Loucy (cell line): ENCODE measurements at regions not wholly inside any gene's neighbourhood (a gene's known extent, or its start where the extent isn't known, plus 50 kb on each side); places are given as distances from the start of the nearest gene placed in this dataset.

Experiments used
- H2AFZ ChIP-seq: fragments of 200-600 bp; sonication (generic); 2 replicates; pipeline ENCODE4 v1.6.0; 2016; ENCODE audit warnings: antibody characterized with exemption, mild to moderate bottlenecking, low read length, moderate library complexity
- H3F3A ChIP-seq: fragments of 200-600 bp; 2 replicates; pipeline ENCODE4 v1.6.0; 2016; ENCODE audit warnings: antibody characterized with exemption, low read depth, mild to moderate bottlenecking
- H3K27me3 ChIP-seq: fragments of 200-600 bp; sonication (generic); 2 replicates; pipeline ENCODE4 v1.6.1; 2014; ENCODE audit warnings: low read length, mild to moderate bottlenecking; ENCODE audit not compliant: insufficient read depth, poor library complexity, severe bottlenecking
- H3K36me3 ChIP-seq: fragments of 200-600 bp; sonication (generic); 2 replicates; pipeline ENCODE4 v1.6.1; 2016; ENCODE audit warnings: low read length; ENCODE audit not compliant: insufficient read depth
- H3K4me1 ChIP-seq: fragments of 200-600 bp; sonication (generic); 2 replicates; pipeline ENCODE4 v1.5.1; 2014; ENCODE audit warnings: low read length, mild to moderate bottlenecking; ENCODE audit not compliant: insufficient read depth, poor library complexity, severe bottlenecking
- H3K4me2 ChIP-seq: fragments of 200-600 bp; sonication (generic); 2 replicates; pipeline ENCODE4 v1.6.0; 2014; ENCODE audit warnings: antibody characterized with exemption, low read length, low read depth, mild to moderate bottlenecking; ENCODE audit not compliant: poor library complexity, severe bottlenecking
- H3K4me3 ChIP-seq: fragments of 200-600 bp; sonication (generic); 2 replicates; pipeline ENCODE4 v1.5.1; 2014; ENCODE audit warnings: low read length, mild to moderate bottlenecking, mixed read lengths; ENCODE audit not compliant: poor library complexity, severe bottlenecking
- H3K79me2 ChIP-seq: fragments of 200-600 bp; sonication (generic); 2 replicates; pipeline ENCODE4 v1.6.1; 2014; ENCODE audit warnings: low read length; ENCODE audit not compliant: insufficient read depth
- H3K9ac ChIP-seq: fragments of 200-600 bp; sonication (generic); 2 replicates; pipeline ENCODE4 v1.6.0; 2014; ENCODE audit warnings: mild to moderate bottlenecking, low read depth, low read length, moderate library complexity; ENCODE audit not compliant: poor library complexity, severe bottlenecking
- H3K9me2 ChIP-seq: fragments of 200-600 bp; sonication (generic); replicated peaks from 2 replicates; pipeline ENCODE4 v1.6.1; 2016; ENCODE audit warnings: low read depth, low read length, mixed read lengths
- H3K9me3 ChIP-seq: fragments of 200-600 bp; sonication (generic); 2 replicates; pipeline ENCODE4 v1.6.1; 2014; ENCODE audit warnings: mild to moderate bottlenecking, antibody characterized with exemption, low read length, low read depth; ENCODE audit not compliant: insufficient read depth
- H4K20me1 ChIP-seq: fragments of 200-600 bp; sonication (generic); 2 replicates; pipeline ENCODE4 v1.6.0; 2014; ENCODE audit warnings: antibody characterized with exemption, low read length, mild to moderate bottlenecking; ENCODE audit not compliant: insufficient read depth, poor library complexity, severe bottlenecking
- CTCF ChIP-seq: fragments of 200-600 bp; sonication (generic); conservative IDR thresholded peaks from 2 replicates; pipeline ENCODE4 v1.5.1; 2014; ENCODE audit warnings: mild to moderate bottlenecking, antibody characterized with exemption, low read length
- EZH2phosphoT487 ChIP-seq: fragments of 200-600 bp; IDR thresholded peaks from 2 replicates; pipeline ENCODE4 v1.6.1; 2018; ENCODE audit warnings: antibody characterized with exemption, mild to moderate bottlenecking, moderate library complexity, borderline replicate concordance

- no peak overlapping the region for H3K9ac ChIP-seq
- H3K4me2 ChIP-seq = no peak overlapping the region
- no peaks in the 10 kb centered on the region for H3K9me3 ChIP-seq
- no peaks in the 10 kb centered on the region for H3K36me3 ChIP-seq
- H3K4me1 ChIP-seq = no peaks in the 10 kb centered on the region
- TF ChIP-seq CTCF = no peak
- no peak for TF ChIP-seq EZH2phosphoT487
- no peaks in the 10 kb centered on the region for H3K79me2 ChIP-seq
- H3K9me2 ChIP-seq = no peaks in the 10 kb centered on the region
- no peaks in the 10 kb centered on the region for H3K27me3 ChIP-seq
- H3K4me3 ChIP-seq = no peak overlapping the region
- no peaks in the 10 kb centered on the region for H3F3A ChIP-seq
- H4K20me1 ChIP-seq = no peaks in the 10 kb centered on the region
- H2AFZ ChIP-seq = no peak overlapping the region
Measured at GRCh38 chr2:15808944-15809343, 131.4 kb upstream of the MYCN start.

GRCh38 chr2:15809404-15809803 lies 130.9 kb upstream of the MYCN start:
- H3K9ac ChIP-seq = no peak overlapping the region
- H3K4me1 ChIP-seq = no peaks in the 10 kb centered on the region
- no peaks in the 10 kb centered on the region for H3K9me3 ChIP-seq
- no peak overlapping the region for H2AFZ ChIP-seq
- H3K4me3 ChIP-seq = no peak overlapping the region
- no peaks in the 10 kb centered on the region for H3K9me2 ChIP-seq
- H3K79me2 ChIP-seq = no peaks in the 10 kb centered on the region
- TF ChIP-seq CTCF (no peak), EZH2phosphoT487 (no peak)
- H3K4me2 ChIP-seq = no peak overlapping the region
- H4K20me1 ChIP-seq = no peaks in the 10 kb centered on the region
- no peaks in the 10 kb centered on the region for H3F3A ChIP-seq
- no peaks in the 10 kb centered on the region for H3K36me3 ChIP-seq
- no peaks in the 10 kb centered on the region for H3K27me3 ChIP-seq

GRCh38 chr2:15810477-15811150 lies 129.7 kb upstream of the MYCN start:
- no peak overlapping the region for H3K4me3 ChIP-seq
- H4K20me1 ChIP-seq = no peaks in the 10 kb centered on the region
- no peak overlapping the region for H3K4me2 ChIP-seq
- H3K79me2 ChIP-seq = no peaks in the 10 kb centered on the region
- H3F3A ChIP-seq = no peaks in the 10 kb centered on the region
- no peaks in the 10 kb centered on the region for H3K9me2 ChIP-seq
- H3K9me3 ChIP-seq = no peaks in the 10 kb centered on the region
- H3K36me3 ChIP-seq = no peaks in the 10 kb centered on the region
- TF ChIP-seq CTCF (no peak), EZH2phosphoT487 (no peak)
- no peaks in the 10 kb centered on the region for H3K4me1 ChIP-seq
- H2AFZ ChIP-seq = no peak overlapping the region
- H3K9ac ChIP-seq = no peak overlapping the region
- H3K27me3 ChIP-seq = no peaks in the 10 kb centered on the region
